OCI-LY7 (cell line): ENCODE measurements at regions not wholly inside any gene's neighbourhood (a gene's known extent, or its start where the extent isn't known, plus 50 kb on each side); places are given as distances from the start of the nearest gene placed in this dataset.
"Not testable (repeated sequence)": the region's sequence is repeated elsewhere in the genome, so short reads cannot be mapped to it uniquely, and the experiment has no call there.

ENCODE experiments used
- CTCF ChIP-seq: fragments of 200-600 bp; sonication (generic); conservative IDR thresholded peaks from 2 replicates; pipeline ENCODE4 v1.5.1; 2014; ENCODE audit warnings: mild to moderate bottlenecking, antibody characterized with exemption, low read length, moderate library complexity, mixed read lengths
- EZH2phosphoT487 ChIP-seq: fragments of 200-600 bp; sonication (generic); IDR thresholded peaks from 2 replicates; pipeline ENCODE4 v1.6.1; 2018; ENCODE audit warnings: low read depth, borderline replicate concordance, mild to moderate bottlenecking, mixed run types, antibody characterized with exemption, low read length, moderate library complexity, mixed read lengths

- TF ChIP-seq CTCF, EZH2phosphoT487: not testable (repeated sequence)
Measured at GRCh38 chr13:22886061-22886460, 294.7 kb upstream of the SGCG start.
